RWPE1 (cell line): ENCODE measurements at regions not wholly inside any gene's neighbourhood (a gene's known extent, or its start where the extent isn't known, plus 50 kb on each side); places are given as distances from the start of the nearest gene placed in this dataset.

Experiments
- CTCF ChIA-PET: fragments of 350-600 bp; sonication (Branson Sonifier 250); formaldehyde crosslinking; extraction: SDS; loops from one replicate; lab custom pipeline; 2021; lab: Yijun Ruan, JAX
- POLR2A ChIA-PET: fragments of 400-600 bp; formaldehyde crosslinking; extraction: SDS; loops from one replicate; lab custom pipeline; 2020; ENCODE audit warnings: antibody characterized with exemption; ENCODE audit not compliant: low non-redundant PET; lab: Yijun Ruan, JAX
- DNase-seq: peaks from one replicate; pipeline ENCODE4 v3.0.0; 2012; ENCODE audit warnings: low spot score
- H3K27ac ChIP-seq: fragments of 450-650 bp; 2 replicates; pipeline ENCODE4 v1.5.1; 2017
- TF ChIP-seq, protein P1 (sequence below): fragments of 450-650 bp; conservative IDR thresholded peaks from 2 replicates; pipeline ENCODE4 v1.5.1; 2017; ENCODE audit warnings: low read depth, mild to moderate bottlenecking

DNA sequence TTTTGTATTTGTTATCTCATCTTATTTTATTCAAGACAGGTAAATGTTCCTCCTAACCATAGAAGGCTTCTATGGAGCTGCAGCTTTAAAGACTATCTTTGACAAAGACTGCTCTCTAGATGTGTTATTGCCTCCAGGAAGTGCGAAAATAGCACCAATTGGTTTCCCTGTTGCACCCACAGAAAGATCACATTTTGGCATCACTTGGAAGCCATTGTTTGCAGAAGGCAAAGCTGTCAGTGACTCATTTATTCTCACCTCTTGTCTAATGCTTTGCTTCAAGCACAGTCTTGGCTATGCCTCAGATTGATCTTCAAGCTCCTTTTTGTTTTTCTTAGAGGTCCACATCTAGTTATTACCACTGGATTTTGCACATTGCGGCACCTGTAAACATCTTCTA is 150.3 kb downstream of the PCDH7 start:
- TF ChIP-seq, protein P1, sequence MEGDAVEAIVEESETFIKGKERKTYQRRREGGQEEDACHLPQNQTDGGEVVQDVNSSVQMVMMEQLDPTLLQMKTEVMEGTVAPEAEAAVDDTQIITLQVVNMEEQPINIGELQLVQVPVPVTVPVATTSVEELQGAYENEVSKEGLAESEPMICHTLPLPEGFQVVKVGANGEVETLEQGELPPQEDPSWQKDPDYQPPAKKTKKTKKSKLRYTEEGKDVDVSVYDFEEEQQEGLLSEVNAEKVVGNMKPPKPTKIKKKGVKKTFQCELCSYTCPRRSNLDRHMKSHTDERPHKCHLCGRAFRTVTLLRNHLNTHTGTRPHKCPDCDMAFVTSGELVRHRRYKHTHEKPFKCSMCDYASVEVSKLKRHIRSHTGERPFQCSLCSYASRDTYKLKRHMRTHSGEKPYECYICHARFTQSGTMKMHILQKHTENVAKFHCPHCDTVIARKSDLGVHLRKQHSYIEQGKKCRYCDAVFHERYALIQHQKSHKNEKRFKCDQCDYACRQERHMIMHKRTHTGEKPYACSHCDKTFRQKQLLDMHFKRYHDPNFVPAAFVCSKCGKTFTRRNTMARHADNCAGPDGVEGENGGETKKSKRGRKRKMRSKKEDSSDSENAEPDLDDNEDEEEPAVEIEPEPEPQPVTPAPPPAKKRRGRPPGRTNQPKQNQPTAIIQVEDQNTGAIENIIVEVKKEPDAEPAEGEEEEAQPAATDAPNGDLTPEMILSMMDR, result no peak
- ChIA-PET CTCF (interaction anchor here (0.7 kb wide), 1 partner anchor 133 kb away, joined by 3 read pairs; no protein-coding TSS in a partner anchor), POLR2A (no interaction called here)
- no peak overlapping the region for H3K27ac ChIP-seq
- DNase-seq, result no peak

DNA sequence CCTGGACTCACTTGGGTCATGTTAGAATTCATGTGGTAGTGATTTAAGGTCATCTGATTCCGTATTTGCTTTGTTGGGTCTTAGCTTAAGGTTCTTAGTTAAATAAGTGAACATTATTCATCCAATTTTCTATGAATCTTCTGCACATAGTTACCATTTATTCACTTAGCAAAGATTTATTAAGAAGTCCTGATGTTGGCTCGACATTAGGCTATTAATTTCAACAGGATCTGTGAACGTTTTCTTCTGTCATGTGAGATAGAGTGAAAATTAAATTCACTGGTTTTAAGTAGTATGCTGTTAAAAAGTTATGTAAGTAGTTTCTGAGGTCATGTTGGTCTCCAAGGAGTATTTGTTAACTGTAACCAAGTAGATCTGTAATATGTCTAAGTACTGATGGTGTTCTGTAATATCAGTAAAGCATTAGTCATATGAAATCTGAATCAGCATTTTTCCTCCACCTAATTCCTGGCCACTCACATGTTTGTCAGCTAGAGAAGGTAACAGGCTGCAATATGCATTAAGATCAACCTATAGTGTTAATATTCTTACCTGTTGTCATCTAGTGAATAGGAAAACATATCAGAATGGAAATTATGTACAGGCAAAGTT is 155.6 kb downstream of the PCDH7 start:
- ChIA-PET POLR2A (no interaction called here), CTCF (no interaction called here)
- peak; percentile 21 for DNase-seq
- TF ChIP-seq, protein P1, result no peak
- no peak overlapping the region for H3K27ac ChIP-seq

DNA sequence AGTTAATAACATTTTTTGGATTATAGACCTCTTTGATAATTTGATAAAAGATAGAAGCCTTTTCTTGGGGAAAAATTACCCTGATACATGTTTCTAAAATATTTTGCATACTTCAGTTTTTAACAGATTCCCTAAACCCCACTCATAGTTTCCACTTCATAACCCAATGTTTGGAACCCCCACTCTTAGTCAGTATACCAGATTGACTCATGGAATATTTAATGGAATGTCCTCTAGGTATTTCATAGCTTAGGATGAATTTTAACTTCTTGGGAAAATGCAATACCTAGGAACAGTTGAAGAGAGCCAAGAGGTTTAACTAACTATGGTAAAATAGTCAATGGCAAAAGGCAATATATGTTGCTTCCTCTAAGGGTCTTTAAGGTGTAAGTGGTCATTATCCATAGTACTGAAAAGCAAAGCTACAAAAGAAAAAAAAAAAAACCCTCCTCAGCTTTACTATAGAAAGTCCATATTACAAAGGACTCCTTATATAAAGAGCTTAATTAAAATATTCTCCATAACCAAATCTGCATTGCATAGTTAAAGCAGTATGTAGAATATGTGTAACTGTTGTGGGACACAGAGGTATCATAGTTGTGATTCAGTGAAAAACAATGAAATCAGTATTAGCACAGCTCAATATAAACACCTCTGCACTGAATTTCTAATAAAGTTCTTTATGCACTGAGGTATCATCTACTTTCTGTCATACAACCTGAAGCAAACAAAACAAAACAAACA is 159.9 kb downstream of the PCDH7 start:
- ChIA-PET CTCF (interaction anchor here (0.6 kb wide), 1 partner anchor 25 kb away, joined by 3 read pairs; no protein-coding TSS in a partner anchor), POLR2A (no interaction called here)
- no peak for DNase-seq
- H3K27ac ChIP-seq, result no peak overlapping the region
- TF ChIP-seq, protein P1, result no peak

DNA sequence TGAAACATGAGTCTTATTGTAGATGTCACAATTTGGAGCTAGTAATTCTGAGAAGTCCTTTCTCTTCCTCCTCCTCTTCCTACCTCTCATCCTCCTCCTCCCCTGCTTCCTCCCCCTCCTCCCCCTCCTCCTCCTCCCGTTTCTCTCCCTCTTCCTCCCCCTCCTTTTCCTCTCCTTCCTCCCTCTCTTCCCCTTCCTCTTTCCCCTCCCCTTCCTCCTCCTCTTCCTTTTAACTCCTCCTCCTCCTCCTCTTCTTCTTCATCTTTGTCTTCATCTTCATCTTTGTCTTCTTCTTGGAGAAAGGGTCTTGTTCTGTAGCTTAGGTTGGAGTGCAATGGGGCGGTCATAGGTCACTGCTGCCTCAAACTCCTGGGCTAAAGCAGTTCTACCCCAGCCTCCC is 161.8 kb downstream of the PCDH7 start:
- ChIA-PET CTCF (no interaction called here), POLR2A (no interaction called here)

DNA sequence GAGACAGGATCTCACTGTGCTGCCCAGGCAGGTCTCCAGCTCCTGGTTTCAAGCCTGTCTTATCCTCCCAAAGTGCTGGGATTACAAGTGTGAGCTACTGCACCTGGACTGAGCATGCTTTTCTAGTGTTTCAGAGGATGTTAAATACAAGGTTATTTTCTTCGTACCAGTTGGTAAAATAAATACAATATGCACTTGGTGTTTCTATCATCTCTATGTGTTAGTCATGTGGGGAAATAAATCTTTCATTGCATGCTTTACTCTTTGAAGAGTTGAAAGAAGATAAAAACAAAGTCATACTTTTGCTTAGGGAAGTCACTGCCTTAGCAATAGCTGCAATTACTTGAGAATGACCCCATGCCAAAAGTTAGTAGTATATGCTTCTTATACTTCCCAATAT is 162.3 kb downstream of the PCDH7 start:
- ChIA-PET CTCF (no interaction called here), POLR2A (no interaction called here)
- H3K27ac ChIP-seq, result no peak overlapping the region
- TF ChIP-seq, protein P1, result no peak
- no peak for DNase-seq

More for the DNA sequence above, 161.8 kb downstream of the PCDH7 start:
- H3K27ac ChIP-seq, result no peak overlapping the region
- TF ChIP-seq, protein P1, result no peak
- DNase-seq, result no peak

DNA sequence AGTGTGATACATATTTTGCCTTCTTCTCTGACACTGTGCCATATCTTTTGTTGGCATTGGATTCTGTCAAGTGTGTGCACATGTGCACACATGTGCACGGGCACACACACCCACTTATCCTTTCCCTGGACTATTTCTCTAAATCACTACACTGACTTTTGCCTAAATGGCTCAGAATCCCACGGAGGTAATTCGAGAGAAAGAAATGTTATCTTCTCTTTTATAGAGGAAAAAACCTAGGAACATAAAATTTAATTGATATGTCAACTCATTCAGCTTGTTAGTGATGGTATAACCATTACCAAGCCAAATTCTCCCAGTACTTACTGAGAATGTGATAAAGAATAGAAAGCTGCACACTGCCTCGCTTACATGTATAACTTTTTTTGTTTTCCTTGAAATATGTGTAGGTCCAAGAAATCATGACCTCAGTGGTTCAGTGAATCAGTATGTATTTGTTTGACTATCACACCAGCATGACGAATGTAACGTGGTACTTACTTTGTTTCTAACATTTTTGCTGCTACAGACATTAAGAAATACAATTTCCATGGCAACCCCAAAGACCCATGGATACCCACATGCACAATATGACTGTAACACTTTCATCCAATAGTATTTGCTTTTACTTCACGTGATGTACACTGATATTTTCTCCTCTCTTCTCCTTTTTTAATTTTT is 163.0 kb downstream of the PCDH7 start:
- H3K27ac ChIP-seq, result no peak overlapping the region
- POLR2A ChIA-PET, result no interaction called here
- TF ChIP-seq, protein P1, result no peak
- no peak for DNase-seq
- CTCF ChIA-PET, result interaction anchor here (0.6 to 0.8 kb wide), 2 partner anchors 222 to 453 kb away, joined by 3 to 7 read pairs; no protein-coding TSS in a partner anchor
